NCI-H748 (cell line): ENCODE measurements at regions not wholly inside any gene's neighbourhood (a gene's known extent, or its start where the extent isn't known, plus 50 kb on each side); places are given as distances from the start of the nearest gene placed in this dataset.

Source experiments
- DNase-seq: peaks from one replicate; lab custom pipeline; 2025; ENCODE audit not compliant: unreplicated experiment; lab: John Stamatoyannopoulos, UW

- DNase-seq = no peak
Measured at GRCh38 chr15:87120555-87120954, 1040.9 kb downstream of the AGBL1 start.

DNA sequence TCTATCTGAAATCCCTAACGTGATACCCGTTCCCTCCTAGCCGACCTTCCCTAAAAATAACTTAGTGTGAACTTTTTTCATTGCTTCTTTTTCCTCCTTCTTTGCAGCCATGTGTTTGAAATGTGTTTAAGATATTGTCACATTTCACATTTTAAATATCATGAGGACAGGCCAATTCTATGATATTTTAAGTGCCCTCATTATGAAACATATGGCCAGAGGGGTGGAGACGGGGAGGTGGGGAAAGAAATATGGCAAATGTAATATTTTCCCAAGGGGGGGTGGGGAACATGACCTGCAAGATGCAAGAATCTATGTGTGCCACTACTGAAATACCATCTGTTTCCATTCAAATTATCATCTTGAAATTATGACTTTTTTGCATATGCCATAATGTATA, 1039.2 kb downstream of the AGBL1 start:
- no peak for DNase-seq

- peak; percentile 31 for DNase-seq
Measured at GRCh38 chr15:87118435-87118834, 1038.8 kb downstream of the AGBL1 start.

DNA sequence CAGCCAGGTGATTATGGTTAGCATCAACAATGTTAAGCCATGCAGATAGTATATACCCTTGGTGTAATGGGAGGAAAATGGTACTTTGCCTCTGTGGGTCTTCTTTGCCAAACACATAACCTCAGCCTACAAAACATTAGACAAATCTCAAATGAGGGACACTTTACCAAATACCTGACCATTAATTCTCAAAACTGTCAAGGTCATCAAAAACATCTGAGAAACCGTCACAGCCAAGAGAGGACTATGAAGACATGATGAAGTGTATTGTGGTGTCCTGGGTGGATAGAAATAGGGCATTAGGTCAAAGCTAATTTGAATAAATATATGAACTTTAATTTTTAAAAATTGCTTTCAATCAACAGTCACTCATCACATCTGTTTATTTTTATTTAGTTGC, 1036.1 kb downstream of the AGBL1 start:
- DNase-seq = no peak

DNA sequence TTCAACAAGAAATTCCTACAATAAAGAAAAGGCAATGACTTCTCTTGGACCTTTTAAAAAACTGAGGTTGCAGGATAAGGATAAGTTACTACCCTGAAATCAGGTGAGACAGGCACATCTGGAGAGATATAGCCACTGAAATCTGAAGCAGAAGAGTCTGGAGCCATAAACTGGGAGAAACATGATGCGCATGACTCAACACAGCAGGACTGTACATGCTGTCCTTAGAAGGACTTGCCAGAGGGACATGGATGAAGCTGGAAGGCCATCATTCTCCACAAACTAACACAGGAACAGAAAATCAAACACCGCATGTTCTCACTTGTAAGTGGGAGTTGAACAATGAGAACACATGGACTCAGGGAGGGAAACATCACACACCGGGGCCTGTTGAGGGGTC, 1020.2 kb downstream of the AGBL1 start:
- DNase-seq = no peak

GRCh38 chr15:87089551-87089950, 1009.9 kb downstream of the AGBL1 start:
- no peak for DNase-seq

GRCh38 chr15:87083201-87083600, 1003.5 kb downstream of the AGBL1 start:
- no peak for DNase-seq

DNA sequence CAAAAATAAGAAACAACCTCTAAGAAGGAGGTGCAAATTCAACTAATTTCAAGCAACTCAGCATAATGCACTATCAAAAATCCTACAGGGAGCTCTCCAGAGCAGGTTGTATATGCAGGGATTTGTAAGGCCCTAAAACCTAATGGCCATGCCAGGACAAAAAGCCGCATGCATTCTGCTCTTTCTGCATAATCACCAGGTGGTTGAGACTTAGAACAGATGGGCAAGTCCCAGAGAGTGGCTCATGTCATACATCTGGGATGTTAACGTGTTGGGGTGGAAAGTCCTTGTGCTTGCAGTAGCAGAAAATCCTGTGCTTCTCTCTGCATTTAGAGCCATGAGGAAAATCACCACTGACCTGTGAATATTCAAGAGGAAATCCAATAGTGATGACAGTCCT, 1002.9 kb downstream of the AGBL1 start:
- no peak for DNase-seq

DNA sequence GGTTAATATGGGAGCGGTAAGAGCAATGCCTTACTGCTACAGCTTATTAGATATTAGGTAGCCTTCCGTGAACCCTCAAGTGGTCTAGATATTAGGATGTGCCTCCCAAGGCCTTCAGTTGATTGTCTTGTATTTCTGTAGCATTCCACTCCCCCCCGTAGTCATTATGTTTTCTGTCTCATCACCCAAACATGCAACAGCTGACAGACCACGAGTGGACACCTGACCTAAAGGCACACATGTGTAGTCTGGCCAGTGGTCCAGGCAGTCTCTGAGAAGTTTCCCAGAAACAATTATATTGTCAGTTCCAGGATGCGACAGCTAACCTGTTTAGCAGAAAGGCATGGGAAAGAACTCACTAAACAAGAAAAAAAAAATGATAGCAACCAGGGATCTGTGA, 1000.9 kb downstream of the AGBL1 start:
- DNase-seq = no peak
